GM21576 (cell line): ENCODE measurements at regions not wholly inside any gene's neighbourhood (a gene's known extent, or its start where the extent isn't known, plus 50 kb on each side); places are given as distances from the start of the nearest gene placed in this dataset.

Experiments used
- ATAC-seq: cut with Tn5 transposase; IDR thresholded peaks from one replicate; pipeline ENCODE4 v1.9.1; 2021; ENCODE audit warnings: mild to moderate bottlenecking, moderate library complexity; ENCODE audit not compliant: unreplicated experiment

DNA sequence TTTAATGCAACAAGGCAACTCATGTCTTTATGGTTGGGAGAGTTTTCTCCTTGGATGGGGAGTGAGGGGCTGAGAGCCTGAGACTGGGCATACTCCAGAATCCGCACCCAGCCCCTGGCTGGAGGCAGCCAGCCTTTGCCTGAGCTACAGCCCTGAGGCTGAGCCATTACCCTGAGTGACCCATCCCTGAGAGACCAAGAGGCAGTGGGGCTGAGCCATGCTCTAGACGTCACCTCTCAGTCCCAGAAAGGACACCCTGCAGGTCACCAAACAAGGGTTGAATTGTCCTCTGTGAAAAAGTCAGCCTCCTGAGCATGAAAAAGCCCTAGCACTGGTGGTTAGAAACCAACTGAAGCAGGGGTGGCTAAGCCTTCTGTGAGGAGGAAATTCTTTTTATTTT, 151.2 kb upstream of the GATB start:
- no peak for ATAC-seq

DNA sequence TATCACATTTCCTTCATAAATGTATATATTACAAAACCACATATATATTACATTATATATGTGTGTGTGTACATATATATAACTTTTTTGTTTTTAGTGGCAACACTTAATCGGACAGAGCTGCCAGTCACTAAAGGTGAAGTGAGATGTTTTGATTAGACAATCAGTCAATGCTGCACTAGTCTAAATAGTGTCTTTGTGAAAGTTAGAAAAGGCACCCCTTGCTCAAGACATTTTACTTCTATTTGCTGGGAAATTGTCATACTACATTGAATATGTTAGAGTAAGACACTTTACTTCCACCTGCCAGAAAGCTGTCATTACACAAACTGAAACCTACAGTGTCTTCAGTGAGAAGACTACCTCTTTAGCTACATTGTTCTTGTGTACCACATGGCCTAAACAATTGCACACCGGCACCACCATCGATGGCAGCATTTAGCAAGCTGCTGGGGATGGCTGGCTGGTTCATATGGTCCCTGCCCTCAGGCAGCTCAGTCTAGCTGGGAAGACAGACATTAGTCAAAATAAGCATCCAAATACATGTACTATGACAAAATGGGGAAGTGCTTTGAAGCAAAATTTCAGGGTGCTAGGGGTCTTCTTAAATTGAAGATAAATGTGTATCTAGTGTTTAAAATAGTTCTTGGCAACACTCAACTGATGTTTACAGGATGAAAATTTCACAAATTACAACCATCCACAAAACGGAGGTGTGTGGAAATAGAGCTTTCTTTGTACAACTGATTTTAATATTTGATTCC, 148.1 kb upstream of the GATB start:
- no peak for ATAC-seq

DNA sequence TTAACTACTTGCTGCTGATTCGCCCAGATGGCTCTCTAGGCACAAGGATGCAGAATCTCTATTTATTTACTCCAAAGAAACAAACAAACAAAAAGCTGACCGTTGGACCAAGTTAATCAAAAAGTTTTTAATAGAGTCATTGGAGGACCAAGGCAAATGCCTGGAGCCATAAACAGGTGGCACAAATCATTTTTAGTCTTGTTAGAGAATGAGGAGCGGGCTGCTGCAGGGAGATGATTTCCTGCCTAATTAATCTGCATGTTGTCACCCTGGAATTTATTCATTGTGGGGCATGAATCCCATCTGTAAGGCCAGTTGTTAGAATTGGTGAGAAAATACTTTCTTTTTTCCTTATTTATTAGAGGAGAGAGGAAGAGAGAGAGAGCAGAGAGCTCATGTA, 147.4 kb upstream of the GATB start:
- ATAC-seq = no peak

DNA sequence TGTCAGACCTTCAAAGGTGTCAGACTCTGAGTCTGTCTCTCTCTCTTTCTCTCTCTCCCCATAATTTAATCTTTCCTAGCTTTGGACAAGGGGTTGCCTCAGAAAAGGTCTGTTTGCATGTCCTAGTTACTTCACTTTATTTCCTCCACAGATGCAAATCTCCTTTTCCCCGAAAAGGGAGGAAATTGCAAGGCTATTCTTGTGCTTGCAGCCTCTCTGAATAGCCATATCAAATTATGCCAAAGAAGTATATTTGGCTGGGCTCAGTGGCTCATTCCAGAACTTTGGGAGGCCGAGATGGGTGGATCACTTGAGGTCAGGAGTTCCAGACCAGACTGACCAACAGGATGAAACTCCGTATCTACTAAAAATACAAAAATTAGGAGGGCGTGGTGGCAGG, 145.6 kb upstream of the GATB start:
- no peak for ATAC-seq

DNA sequence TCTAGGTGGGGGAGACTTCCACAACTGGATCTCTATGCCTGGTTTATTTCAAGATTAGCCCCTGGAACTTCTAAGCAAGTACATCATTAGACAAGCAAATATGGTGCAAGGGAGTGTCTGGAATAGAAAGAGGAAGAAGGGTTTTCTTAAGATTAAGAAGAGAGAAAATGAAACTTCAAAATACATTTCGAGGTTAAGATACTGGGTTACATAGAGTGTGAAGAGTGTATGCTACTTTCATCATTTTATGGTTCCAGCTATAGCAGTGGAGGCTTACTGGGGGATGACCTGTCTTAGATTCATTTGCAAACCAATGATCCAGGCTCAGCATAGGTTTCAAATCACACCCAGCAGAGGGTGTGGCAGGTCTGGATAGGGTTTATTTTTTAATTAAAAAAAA, 144.4 kb upstream of the GATB start:
- peak; percentile 96 for ATAC-seq

DNA sequence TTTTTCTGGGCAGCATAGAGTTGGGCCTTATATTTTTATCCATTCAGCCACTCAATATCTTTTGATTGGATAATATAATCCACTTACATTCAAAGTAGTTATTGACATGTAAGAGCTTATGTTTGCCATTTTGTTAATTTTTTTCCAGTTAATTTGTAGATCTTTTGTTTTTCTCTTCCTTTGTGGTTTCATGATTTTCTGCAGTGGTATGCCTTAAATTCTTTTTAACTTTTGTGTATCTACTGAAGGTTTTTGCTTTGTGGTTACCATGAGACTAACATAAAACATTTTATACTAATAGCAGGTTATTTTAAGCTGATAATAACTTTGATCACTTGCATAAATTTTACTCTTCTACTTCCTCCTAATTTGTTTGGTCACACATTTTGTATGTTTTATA, 140.8 kb upstream of the GATB start:
- ATAC-seq = no peak

DNA sequence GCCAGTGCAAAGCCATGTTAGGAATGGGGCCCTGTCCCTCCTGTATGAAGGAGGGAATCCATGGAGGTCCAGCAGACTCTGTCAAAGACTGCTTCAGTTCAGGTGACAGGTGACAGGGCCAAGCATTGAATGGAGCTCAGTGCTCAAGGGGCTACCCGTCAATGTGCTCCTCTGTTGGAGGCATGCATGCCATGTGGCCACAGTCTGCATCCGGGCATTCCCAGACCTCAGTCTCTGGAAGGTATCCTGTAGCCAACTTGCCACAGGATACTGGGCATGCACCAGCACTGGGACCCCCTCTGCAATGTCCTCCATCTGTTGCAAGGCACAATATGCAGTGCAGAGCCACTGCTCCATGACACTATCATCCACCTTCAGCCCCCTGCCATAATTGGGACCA, 136.1 kb upstream of the GATB start:
- ATAC-seq = no peak

DNA sequence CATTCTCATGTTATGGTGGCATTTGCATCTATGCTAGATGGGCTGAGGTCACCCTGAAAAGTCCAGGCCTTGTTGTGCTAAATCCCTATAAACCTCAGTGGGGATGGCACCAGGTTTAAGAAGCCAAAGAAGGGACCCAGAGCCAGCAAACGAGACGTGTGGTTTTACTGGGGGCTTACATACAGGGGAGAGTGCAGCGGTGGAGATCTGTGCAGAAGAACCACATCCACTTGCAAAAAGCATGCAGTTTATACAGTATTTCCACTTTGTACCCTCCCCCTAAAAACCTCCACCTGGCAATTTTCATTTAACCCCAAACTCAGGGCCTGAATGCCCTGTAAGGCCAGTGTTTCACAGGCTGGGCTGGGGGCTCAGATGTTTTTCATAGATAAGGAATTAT, 134.9 kb upstream of the GATB start:
- ATAC-seq = no peak

DNA sequence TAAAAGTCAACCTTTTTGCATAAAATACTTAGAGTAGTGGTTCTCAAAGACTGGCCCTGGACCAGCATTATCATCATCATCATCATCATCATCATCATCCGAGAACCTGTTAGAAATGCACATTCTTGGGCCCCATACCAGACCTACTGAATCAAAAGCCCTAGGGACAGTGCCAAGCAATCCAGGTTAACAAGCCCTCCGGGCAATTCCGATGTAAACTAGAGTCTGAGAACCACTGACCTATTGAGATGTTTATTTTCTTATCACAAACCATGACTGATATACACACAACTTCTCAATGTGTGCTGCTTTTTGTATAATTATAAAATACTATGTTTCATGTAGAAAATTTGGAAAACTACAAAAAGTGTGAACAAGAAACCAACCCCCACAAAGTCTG, 133.4 kb upstream of the GATB start:
- no peak for ATAC-seq

DNA sequence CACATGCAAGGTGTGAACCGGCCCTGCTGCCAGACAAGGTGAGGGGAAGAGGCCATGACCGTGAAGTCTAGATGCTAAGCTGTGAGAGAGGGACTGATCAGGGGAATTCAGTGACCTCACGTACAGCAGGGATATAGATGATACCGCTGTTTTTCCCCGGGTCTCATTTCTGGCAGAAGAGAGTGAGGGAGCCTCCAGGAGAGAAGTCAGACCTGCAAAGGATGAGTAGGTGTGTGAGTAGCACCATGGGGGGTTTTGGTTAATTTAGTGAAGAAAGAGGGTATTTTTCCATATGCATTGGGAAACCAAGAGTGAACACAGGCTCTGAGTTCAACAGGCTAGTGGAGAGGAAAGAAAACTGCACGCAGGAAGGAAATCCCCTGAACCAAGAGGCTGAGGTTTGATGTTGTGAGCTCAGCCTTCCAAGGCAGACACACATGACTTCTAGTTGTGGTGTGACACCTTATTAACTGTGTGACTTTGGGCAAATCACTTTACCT, 127.6 kb upstream of the GATB start:
- ATAC-seq = peak; percentile 38

DNA sequence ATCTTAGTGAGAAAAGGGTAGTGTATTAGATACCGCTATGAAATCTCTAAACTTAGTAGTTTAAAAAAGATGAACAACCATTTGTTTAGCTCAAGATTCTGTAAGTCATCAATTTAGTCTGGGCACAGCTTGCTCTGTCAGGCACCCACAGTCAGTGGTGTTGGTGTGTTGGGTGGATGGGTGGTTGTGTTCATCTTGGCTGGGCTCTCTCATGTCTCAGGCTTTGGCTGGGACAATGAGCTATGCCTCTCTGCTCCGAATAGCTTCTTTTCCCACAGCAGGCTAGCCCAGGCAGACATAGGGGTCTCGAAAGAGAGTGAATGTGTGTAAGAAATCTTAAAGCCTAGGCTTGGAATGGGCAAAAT, 127.0 kb upstream of the GATB start:
- ATAC-seq = peak; percentile 25

DNA sequence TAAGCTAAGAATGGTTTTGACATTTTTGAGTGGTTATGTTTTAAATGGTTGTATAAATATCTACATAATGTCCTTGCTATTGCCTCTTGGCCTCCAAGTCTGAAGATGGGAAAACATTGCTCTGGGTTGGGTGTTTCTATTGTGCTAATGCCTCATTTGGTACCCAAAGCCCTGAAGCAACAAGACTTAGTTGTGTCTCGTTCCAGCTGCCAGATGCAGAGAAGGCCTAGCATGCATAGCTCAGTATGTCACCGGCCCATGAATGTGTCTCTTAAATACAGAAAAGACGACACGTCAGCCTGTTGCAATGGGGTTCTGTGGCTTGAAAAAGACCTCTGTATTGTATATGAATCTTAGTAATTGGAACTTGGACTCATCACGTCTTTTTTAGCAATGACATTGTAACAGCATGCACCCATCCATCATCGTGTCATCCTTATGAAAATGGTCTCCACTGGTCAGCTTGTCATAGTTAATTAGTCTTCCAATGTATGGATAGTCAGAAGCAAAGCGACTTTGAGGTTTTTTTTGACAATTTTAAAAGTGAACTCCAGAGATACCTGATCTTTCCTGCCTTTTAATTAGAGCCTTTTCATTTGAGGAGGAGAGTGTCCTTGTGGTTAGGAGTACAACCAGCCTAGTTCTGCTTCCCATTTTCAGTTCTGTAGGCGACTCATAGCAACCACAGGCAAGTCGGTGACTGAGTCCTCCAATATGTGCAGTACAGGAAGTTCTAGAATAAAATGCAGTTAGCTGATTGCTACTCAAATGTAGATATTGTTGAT, 126.4 kb upstream of the GATB start:
- peak; percentile 82 for ATAC-seq

DNA sequence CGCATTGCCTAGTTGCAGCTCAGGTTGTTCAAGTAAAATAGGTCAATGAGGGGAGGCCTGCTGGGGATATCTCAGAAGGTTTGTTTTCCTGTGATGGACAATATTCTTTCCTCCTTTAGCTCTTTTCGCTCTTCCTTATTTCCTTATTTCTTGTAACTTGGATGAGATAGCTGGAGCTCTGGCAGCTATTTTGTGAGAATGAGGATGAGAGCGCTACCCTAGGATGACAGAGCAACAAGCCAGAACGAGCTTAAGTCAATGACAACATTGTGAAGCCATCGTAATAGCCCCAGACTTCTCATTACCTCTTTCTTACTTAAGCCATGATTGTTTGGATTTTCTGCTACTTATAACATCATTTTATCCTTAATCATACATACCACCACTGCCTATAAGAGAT, 124.3 kb upstream of the GATB start:
- no peak for ATAC-seq

DNA sequence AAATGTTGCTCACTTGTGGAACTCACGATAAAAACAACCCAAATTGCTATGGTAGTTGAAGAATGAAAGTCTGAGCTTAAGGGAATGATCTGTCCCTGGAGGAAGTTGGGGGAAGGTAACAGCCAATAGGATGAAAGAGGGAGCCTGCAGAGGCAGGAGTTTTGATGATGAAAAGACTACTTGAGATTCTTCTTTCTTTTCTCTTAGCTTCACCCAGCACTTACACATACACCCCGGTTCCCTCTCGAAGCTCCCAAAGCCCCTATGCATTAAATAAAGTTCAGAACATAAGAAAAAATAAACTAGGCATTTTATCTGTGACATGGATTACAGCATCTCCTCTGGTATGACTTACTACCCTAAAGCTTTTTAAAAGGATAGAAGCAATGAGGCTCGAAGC, 122.9 kb upstream of the GATB start:
- no peak for ATAC-seq

DNA sequence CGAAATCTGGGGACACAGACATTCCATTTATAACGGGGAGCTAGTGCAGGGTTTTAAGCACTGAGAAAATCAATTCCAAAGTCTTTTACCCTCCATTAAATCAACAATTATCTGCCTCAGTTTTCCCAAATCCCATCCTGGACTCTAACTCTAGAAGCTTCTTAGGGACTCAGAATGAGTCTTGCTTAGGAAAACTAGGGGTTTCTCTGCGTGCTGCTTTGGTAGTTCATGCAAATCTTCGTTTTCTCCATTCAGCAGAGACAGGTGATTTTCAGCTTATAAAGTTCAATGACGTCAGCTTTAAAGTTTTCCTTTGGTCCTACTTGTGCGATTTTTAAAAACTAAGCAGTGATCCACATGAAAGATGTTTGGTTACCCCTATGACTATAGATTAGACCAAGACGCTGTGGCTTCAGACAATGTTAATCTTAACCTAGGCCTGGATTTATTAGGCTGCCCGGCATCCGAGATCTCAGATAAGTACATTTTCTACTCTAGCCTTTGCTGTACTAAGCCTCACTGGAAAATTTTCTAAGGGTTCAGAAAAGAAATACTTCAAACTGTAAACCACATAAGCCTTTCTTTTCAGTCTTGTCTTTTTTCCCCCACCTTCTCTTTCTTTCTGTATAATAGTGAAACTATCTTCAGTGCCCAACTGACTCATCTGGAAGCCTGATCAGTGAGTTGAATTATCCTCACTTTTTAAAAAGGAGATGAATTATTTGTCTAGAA, 121.4 kb upstream of the GATB start:
- peak; percentile 61 for ATAC-seq

DNA sequence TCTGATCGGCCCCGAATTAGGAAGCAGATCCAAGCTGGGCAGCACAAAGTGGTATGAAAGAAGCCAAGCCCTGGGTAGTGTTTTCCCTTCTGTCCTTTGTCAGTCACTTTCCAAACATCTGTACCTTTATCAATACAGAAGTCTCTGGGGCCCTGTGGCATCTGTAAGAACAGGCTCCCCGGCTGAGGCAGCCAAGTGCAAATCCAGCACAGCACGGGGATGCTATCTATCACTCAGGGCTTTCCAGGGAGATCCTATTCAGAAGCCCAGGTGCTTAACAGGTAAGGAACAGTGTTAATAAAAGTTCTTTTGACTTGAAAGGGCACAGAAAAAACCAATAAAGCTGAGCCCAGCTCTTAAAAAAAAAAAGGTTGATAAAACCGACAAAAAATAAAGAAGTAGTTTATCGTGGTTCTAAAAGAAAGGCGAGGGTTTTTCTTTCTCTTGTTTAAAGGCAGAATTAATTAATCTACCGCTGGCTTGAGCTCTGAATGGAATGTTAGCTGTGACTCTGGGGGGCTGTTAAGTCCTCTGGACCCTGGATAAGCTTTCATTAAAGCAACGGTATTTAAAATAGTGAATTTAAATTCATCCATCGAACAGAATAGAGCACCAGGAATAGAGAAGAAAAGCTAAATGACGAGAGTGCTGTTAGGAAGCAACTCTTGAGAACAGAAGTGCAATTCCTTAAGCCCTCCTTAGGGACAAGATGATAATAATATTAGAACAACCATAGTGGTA, 119.1 kb upstream of the GATB start:
- ATAC-seq = no peak

DNA sequence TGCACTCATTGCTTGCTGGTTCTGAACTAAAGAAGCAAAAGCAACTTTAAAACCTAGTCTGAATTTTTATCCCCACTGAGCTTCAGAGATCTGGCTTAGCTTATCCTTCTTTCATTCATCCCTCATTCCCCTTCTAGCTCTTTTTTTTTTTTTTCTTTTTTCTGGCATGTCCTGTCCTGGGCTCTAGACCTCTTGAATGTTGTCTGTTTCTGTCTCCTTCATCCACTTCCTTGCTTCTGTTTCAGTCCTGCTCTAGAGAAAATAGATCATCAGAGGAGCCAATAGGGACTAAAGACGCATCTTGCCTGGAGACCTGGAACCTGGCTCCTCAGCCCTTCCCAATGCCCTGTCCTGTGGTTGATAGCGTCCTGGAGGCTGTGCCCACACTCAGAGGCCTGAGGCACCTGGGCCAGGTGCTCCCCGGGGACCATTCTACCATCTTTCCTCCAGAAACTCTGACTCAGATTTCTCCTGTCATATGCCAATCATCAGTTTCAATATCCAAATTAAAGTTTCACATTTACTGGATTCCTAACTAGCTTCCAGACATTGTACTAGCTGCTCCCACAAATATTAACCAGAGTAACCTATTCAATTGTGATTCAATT, 115.7 kb upstream of the GATB start:
- ATAC-seq = no peak

DNA sequence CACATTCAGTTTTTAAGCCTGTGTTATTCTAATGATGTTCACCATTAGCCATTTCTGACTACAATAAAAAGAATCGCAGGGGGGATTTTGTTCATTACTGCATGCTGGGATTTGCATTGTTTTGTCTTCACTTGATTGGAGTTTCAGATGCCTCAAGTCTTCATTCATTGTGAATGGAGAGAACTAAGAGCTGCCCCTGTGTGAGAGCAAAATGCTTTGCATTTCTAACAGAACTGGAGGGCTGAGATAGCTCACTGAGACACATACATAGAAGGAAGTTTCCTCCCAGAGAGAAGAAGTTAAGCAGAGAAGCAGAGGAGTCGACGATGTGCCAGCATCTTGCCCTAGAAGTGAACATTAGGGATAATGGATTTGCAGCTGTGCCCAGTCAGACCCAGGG, 113.5 kb upstream of the GATB start:
- ATAC-seq = no peak

DNA sequence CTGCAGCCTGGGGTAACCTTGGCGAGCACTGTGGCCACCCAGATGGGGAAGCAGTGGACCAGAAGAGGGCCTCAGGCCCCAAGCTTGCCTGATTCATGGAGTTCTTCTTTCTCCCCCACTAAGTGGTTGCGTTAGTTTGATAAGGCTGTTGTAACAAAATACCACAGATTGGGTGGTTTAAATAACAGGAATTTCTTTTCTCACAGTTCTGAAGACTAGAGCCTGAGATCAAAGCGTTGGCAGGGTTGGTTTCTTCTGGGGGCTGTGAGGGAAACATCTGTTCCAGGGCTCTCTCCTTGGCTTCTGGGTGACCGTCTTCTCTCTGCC, 105.7 kb upstream of the GATB start:
- ATAC-seq = no peak

DNA sequence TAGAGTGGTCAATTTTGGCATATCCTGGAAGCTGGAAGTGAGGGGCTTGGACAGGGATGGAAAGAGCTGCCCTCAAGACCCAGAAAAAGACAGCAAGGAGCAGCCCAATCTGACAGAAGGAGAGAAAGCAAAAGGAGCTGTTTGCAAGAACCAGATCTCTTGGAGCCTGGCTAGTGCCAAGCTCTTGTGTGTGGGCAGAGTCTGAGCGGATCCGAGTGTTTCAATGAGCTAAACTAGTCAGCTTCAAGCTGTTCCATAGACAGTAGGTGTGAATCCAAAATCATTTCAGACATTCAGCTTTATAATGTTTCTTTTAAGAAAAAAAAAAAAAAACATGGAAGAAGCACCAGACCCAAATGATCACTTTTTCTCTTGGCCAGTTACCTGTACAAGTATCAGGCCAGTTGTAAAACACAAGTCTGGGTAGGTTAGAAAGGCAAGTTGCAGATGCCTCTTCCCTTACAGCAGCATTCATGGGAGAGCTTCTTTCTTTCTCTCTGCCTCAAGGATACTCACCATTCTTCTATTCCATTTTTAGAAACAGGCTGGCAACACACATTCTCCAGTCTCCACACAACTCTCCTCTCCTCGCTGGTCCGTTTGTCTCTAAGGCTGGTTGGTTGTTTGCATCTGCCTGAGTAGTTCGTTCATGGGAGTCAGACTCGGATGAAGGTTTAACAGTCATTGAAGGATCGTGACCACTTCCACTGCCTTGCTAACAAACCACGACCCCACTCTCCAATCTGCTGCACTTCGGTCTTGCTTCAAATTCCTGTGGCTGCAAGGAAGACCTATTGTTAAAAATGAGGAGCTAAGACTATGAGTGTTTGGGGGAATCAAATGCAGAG, 105.2 kb upstream of the GATB start:
- ATAC-seq = no peak
